GM06990 (cell line): ENCODE measurements at regions not wholly inside any gene's neighbourhood (a gene's known extent, or its start where the extent isn't known, plus 50 kb on each side); places are given as distances from the start of the nearest gene placed in this dataset.

Experiments used
- DNase-seq: peaks from one replicate; pipeline ENCODE4 v3.0.0-alpha.2; 2011; ENCODE audit not compliant: insufficient read length; ENCODE audit errors: extremely low read depth
- H3K27me3 ChIP-seq: replicated peaks from 2 replicates; pipeline ENCODE4 v1.6.0; 2011; ENCODE audit warnings: low read length; ENCODE audit not compliant: control insufficient read depth, insufficient read depth
- H3K36me3 ChIP-seq: 2 replicates; pipeline ENCODE4 v1.5.1; 2011; ENCODE audit warnings: low read length; ENCODE audit not compliant: control insufficient read depth, insufficient read depth
- H3K4me3 ChIP-seq: replicated peaks from 2 replicates; pipeline ENCODE4 v1.5.1; 2011; ENCODE audit warnings: low read depth, mild to moderate bottlenecking, control low read depth, low read length
- CTCF ChIP-seq: IDR thresholded peaks from 2 replicates; pipeline ENCODE4 v1.5.1; 2011; ENCODE audit warnings: low read length, control low read depth, mild to moderate bottlenecking, inconsistent platforms; ENCODE audit not compliant: insufficient read depth, poor library complexity, severe bottlenecking

DNA sequence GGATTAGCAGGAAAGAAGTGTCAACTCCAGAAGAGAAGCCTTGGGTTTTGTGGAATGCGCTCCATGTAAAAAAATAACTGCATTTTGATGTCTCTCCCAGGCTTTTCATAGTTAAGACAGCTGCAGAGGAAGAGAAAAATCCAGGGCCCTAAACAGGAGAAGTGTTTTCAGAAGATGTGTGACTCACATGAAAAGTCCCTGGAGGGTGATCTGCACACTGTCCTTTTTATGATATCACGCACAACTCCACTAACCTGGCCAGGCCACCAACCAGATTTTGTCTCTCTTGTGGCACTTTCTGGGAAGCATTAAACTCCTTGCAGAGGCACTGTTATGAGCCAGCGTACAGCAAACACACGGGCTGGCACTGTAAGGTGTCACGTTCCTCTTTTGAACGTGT lies 267.3 kb downstream of the FGF9 start:
- no peak for DNase-seq
- Histone ChIP-seq H3K36me3 (no peaks in the 10 kb centered on the region), H3K27me3 (no peaks in the 10 kb centered on the region), H3K4me3 (no peak overlapping the region)
- TF ChIP-seq CTCF, result no peak

DNA sequence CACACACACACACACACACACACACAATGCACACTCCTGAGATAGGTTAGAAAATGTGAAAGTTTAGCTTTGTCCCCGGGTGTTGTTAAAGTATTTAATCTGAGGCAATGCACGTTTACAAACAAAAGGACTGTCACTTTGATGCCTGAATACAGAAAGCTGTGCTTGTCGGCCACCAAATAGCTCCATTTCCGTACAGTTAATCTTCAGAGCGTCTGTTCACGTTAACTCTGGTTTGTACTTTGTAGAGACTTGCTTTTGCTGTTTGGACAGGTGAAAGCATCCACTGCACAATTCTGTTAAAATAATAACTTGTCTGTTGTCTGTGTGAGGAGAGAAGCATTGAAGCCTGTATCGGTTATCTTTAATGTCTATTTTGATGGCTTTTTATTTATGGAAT lies 267.8 kb downstream of the FGF9 start:
- H3K4me3 ChIP-seq, result no peak overlapping the region
- TF ChIP-seq CTCF, result no peak
- no peaks in the 10 kb centered on the region for H3K36me3 ChIP-seq
- H3K27me3 ChIP-seq, result no peaks in the 10 kb centered on the region
- no peak for DNase-seq

GRCh38 chr13:21942061-21942460 lies 271.2 kb downstream of the FGF9 start:
- Histone ChIP-seq H3K27me3 (no peaks in the 10 kb centered on the region), H3K36me3 (no peaks in the 10 kb centered on the region), H3K4me3 (no peak overlapping the region)
- TF ChIP-seq CTCF, result no peak
- DNase-seq, result no peak

DNA sequence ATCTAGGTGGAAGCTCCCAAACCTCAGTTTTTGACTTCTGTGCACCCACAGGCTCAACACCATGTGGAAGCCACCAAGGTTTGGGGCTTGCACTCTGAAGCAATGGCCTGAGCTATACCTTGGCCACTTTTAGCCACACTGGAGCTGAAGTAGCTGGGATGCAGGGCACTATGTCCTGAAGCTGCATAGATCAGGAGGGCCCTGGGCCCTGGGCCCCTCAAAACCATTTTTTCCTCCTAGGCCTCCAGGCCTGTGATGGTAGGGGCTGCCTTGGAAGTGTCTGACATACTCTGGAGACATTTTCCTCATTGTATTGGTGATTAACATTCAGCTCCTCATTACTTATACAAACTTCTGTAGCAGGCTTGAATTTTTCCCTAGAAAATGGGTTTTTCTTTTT lies 273.7 kb downstream of the FGF9 start:
- Histone ChIP-seq H3K4me3 (no peak overlapping the region), H3K27me3 (no peaks in the 10 kb centered on the region), H3K36me3 (no peaks in the 10 kb centered on the region)
- no peak for TF ChIP-seq CTCF
- DNase-seq, result no peak

DNA sequence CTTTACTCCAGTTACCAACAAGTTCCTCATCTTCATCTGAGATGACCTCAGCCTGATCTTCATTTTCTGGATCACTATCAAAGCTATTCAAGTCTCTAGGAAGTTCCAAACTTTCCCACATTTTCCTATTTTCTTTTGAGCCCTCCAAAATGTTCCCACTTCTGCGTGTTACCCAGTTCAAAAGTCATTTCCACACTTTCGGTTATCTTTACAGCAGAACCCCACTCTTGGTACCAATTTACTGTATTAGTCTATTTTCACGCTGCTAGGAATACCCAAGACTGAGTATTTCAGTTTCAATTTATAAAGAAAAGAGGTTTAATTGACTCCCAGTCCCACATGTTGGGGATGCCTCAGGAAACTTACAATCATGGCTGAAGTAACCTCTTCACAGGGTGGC lies 274.3 kb downstream of the FGF9 start:
- TF ChIP-seq CTCF, result no peak
- Histone ChIP-seq H3K27me3 (no peaks in the 10 kb centered on the region), H3K4me3 (no peak overlapping the region), H3K36me3 (no peaks in the 10 kb centered on the region)
- DNase-seq, result no peak

GRCh38 chr13:21946964-21947363 lies 276.1 kb downstream of the FGF9 start:
- H3K4me3 ChIP-seq, result no peak overlapping the region
- no peak for DNase-seq
- TF ChIP-seq CTCF, result no peak
- H3K36me3 ChIP-seq, result no peaks in the 10 kb centered on the region
- H3K27me3 ChIP-seq, result no peaks in the 10 kb centered on the region
